Fibroblast of skin of left quadriceps (primary cell): ENCODE measurements at regions not wholly inside any gene's neighbourhood (a gene's known extent, or its start where the extent isn't known, plus 50 kb on each side); places are given as distances from the start of the nearest gene placed in this dataset.

Source experiments
- DNase-seq, 2 experiments: peaks; one replicate each; pipeline ENCODE4 v3.0.0-alpha.2; 2013; ENCODE audit warnings: low read depth in 2 of 2

- no peak for DNase-seq
Observed at GRCh38 chr9:107732781-107733522, 243.4 kb upstream of the KLF4 start.

- DNase-seq = no peak
Observed at GRCh38 chr9:107731115-107731762, 241.7 kb upstream of the KLF4 start.

GRCh38 chr9:107730666-107731065, 241.1 kb upstream of the KLF4 start:
- DNase-seq = no peak

- no peak for DNase-seq
Observed at GRCh38 chr9:107727086-107727780, 237.7 kb upstream of the KLF4 start.

- DNase-seq = no peak
Observed at GRCh38 chr9:107723015-107723414, 233.4 kb upstream of the KLF4 start.

- DNase-seq = no peak
Observed at GRCh38 chr9:107721705-107722245, 232.2 kb upstream of the KLF4 start.

GRCh38 chr9:107720501-107720900, 230.9 kb upstream of the KLF4 start:
- DNase-seq = no peak

GRCh38 chr9:107717529-107718314, 228.2 kb upstream of the KLF4 start:
- DNase-seq = no peak

- DNase-seq = no peak
Observed at GRCh38 chr9:107715740-107716139, 226.2 kb upstream of the KLF4 start.

GRCh38 chr9:107713470-107713869, 223.9 kb upstream of the KLF4 start:
- DNase-seq = no peak

GRCh38 chr9:107712390-107712789, 222.8 kb upstream of the KLF4 start:
- no peak for DNase-seq

GRCh38 chr9:107711542-107711941, 222.0 kb upstream of the KLF4 start:
- peak; percentile 94 for DNase-seq

- DNase-seq = no peak
Observed at GRCh38 chr9:107710953-107711352, 221.4 kb upstream of the KLF4 start.

- peak in 1 of 2 experiments; percentile 37 for DNase-seq
Observed at GRCh38 chr9:107710546-107710945, 221.0 kb upstream of the KLF4 start.

GRCh38 chr9:107708791-107709190, 219.2 kb upstream of the KLF4 start:
- DNase-seq = no peak

- DNase-seq = no peak
Observed at GRCh38 chr9:107707915-107708441, 218.4 kb upstream of the KLF4 start.

GRCh38 chr9:107707428-107707837, 217.9 kb upstream of the KLF4 start:
- DNase-seq = peak; percentile 93

- DNase-seq = no peak
Observed at GRCh38 chr9:107706701-107707427, 217.3 kb upstream of the KLF4 start.

- no peak for DNase-seq
Observed at GRCh38 chr9:107705521-107705920, 216.0 kb upstream of the KLF4 start.

GRCh38 chr9:107704774-107705173, 215.2 kb upstream of the KLF4 start:
- no peak for DNase-seq

- DNase-seq = no peak
Observed at GRCh38 chr9:107703651-107704050, 214.1 kb upstream of the KLF4 start.
